H9 (cell line): ENCODE measurements at regions not wholly inside any gene's neighbourhood (a gene's known extent, or its start where the extent isn't known, plus 50 kb on each side); places are given as distances from the start of the nearest gene placed in this dataset.

Source experiments
- DNase-seq: peaks from one replicate; pipeline ENCODE4 v3.0.0-alpha.2; 2017
- H2AFZ ChIP-seq: one replicate; pipeline ENCODE4 v1.6.1; 2013; ENCODE audit warnings: mild to moderate bottlenecking, low read length, control low read depth, moderate library complexity
- H2AK5ac ChIP-seq: 2 replicates; pipeline ENCODE4 v1.6.1; 2013; ENCODE audit warnings: low read length, control low read depth, mixed read lengths; ENCODE audit not compliant: insufficient read length
- H2BK120ac ChIP-seq: one replicate; pipeline ENCODE4 v1.6.1; 2013; ENCODE audit warnings: low read depth, mild to moderate bottlenecking, low read length, control low read depth, inconsistent platforms; ENCODE audit not compliant: poor library complexity, severe bottlenecking
- H2BK12ac ChIP-seq: 2 replicates; pipeline ENCODE4 v1.6.1; 2013; ENCODE audit warnings: low read length, control low read depth, mixed read lengths, low read depth; ENCODE audit not compliant: insufficient read length
- H2BK15ac ChIP-seq: 2 replicates; pipeline ENCODE4 v1.6.1; 2013; ENCODE audit warnings: low read depth, low read length, control low read depth
- H2BK20ac ChIP-seq: one replicate; pipeline ENCODE4 v1.6.1; 2013; ENCODE audit warnings: low read depth, mild to moderate bottlenecking, low read length, control low read depth, inconsistent platforms; ENCODE audit not compliant: poor library complexity, severe bottlenecking
- H2BK5ac ChIP-seq: 2 replicates; pipeline ENCODE4 v1.6.1; 2013; ENCODE audit warnings: low read length, control low read depth, mixed read lengths; ENCODE audit not compliant: insufficient read length
- H3K14ac ChIP-seq: 2 replicates; pipeline ENCODE4 v1.6.1; 2013; ENCODE audit warnings: low read length, control low read depth; ENCODE audit not compliant: insufficient read depth
- H3K18ac ChIP-seq: 2 replicates; pipeline ENCODE4 v1.6.1; 2013; ENCODE audit warnings: low read depth, mild to moderate bottlenecking, mixed read lengths, low read length, control low read depth; ENCODE audit not compliant: insufficient read length
- H3K23ac ChIP-seq: 2 replicates; pipeline ENCODE4 v1.6.1; 2013; ENCODE audit warnings: low read length, control low read depth, mixed read lengths, low read depth; ENCODE audit not compliant: insufficient read length
- H3K23me2 ChIP-seq: 2 replicates; pipeline ENCODE4 v1.6.1; 2013; ENCODE audit warnings: low read depth, mild to moderate bottlenecking, mixed read lengths, low read length, control low read depth; ENCODE audit not compliant: insufficient read length, poor library complexity, severe bottlenecking
- H3K27ac ChIP-seq: 2 replicates; pipeline ENCODE4 v1.5.1; 2013; ENCODE audit warnings: low read length, control low read depth, mixed read lengths, low read depth; ENCODE audit not compliant: insufficient read length
- H3K27me3 ChIP-seq: 2 replicates; pipeline ENCODE4 v1.6.1; 2013; ENCODE audit warnings: low read length, control low read depth, inconsistent platforms; ENCODE audit not compliant: insufficient read depth
- H3K4ac ChIP-seq: 2 replicates; pipeline ENCODE4 v1.6.1; 2013; ENCODE audit warnings: low read depth, mild to moderate bottlenecking, control low read depth, inconsistent platforms, low read length, moderate library complexity
- H3K4me1 ChIP-seq: 2 replicates; pipeline ENCODE4 v1.6.1; 2013; ENCODE audit warnings: low read length, control low read depth, inconsistent platforms; ENCODE audit not compliant: insufficient read depth
- H3K4me2 ChIP-seq: 2 replicates; pipeline ENCODE4 v1.6.1; 2013; ENCODE audit warnings: low read length, control low read depth, mixed read lengths; ENCODE audit not compliant: insufficient read length, insufficient read depth
- H3K56ac ChIP-seq: 2 replicates; pipeline ENCODE4 v1.6.1; 2013; ENCODE audit warnings: low read depth, mild to moderate bottlenecking, mixed read lengths, low read length, control low read depth; ENCODE audit not compliant: insufficient read length
- H3K79me1 ChIP-seq: 2 replicates; pipeline ENCODE4 v1.6.1; 2013; ENCODE audit warnings: low read depth, mild to moderate bottlenecking, moderate library complexity, low read length, control low read depth, inconsistent platforms; ENCODE audit not compliant: insufficient read depth, poor library complexity, severe bottlenecking
- H3K79me2 ChIP-seq: 2 replicates; pipeline ENCODE4 v1.6.1; 2013; ENCODE audit warnings: low read length, control low read depth, inconsistent platforms; ENCODE audit not compliant: insufficient read depth
- H3K9ac ChIP-seq: 2 replicates; pipeline ENCODE4 v1.6.1; 2013; ENCODE audit warnings: low read length, control low read depth, mixed read lengths; ENCODE audit not compliant: insufficient read length; ENCODE audit errors: extremely low read depth
- H3K9me3 ChIP-seq: one replicate; pipeline ENCODE4 v1.6.1; 2013; ENCODE audit warnings: low read depth, low read length, inconsistent platforms; ENCODE audit not compliant: control insufficient read depth
- H3T11ph ChIP-seq: one replicate; pipeline ENCODE4 v1.6.1; 2013; ENCODE audit warnings: mild to moderate bottlenecking, low read length, control low read depth, inconsistent platforms
- H4K20me1 ChIP-seq: one replicate; pipeline ENCODE4 v1.6.1; 2013; ENCODE audit not compliant: control insufficient read depth, insufficient read length, insufficient read depth
- H4K5ac ChIP-seq: 2 replicates; pipeline ENCODE4 v1.6.1; 2013; ENCODE audit warnings: low read depth, mild to moderate bottlenecking, mixed read lengths, low read length, control low read depth; ENCODE audit not compliant: insufficient read length
- H4K8ac ChIP-seq: replicated peaks from 2 replicates; pipeline ENCODE4 v1.6.1; 2013; ENCODE audit warnings: low read length, control low read depth, mixed read lengths, low read depth; ENCODE audit not compliant: insufficient read length
- H4K91ac ChIP-seq: 2 replicates; pipeline ENCODE4 v1.6.1; 2013; ENCODE audit warnings: low read depth, mild to moderate bottlenecking, moderate library complexity, mixed read lengths, low read length, control low read depth; ENCODE audit not compliant: insufficient read length
- H3K27ac Mint-ChIP-seq, 3 experiments: 2 replicates in 2 of 3; 3 replicates in 1 of 3; pipeline ENCODE4 v1.8.0; 2020 to 2021; ENCODE audit warnings: mixed read lengths in 3 of 3, mild to moderate bottlenecking in 1 of 3, moderate library complexity in 1 of 3
- H3K27me3 Mint-ChIP-seq: 2 replicates; pipeline ENCODE4 v1.8.0; 2021; ENCODE audit warnings: low read depth, mild to moderate bottlenecking, moderate library complexity, mixed read lengths
- H3K36me3 Mint-ChIP-seq, 3 experiments: 2 replicates in 2 of 3; 3 replicates in 1 of 3; pipeline ENCODE4 v1.8.0; 2020 to 2021; ENCODE audit warnings: low read depth in 3 of 3, mixed read lengths in 3 of 3; ENCODE audit not compliant: insufficient read depth in 1 of 3
- H3K4me1 Mint-ChIP-seq, 2 experiments: 2 replicates each; pipeline ENCODE4 v1.8.0; 2020; ENCODE audit warnings: mixed read lengths in 2 of 2
- H3K4me3 Mint-ChIP-seq, 2 experiments: 2 replicates in 1 of 2; 3 replicates in 1 of 2; pipeline ENCODE4 v1.8.0; 2020 to 2021; ENCODE audit warnings: mild to moderate bottlenecking in 2 of 2, mixed read lengths in 2 of 2, moderate library complexity in 1 of 2
- H3K9me3 Mint-ChIP-seq, 2 experiments: 2 replicates in 1 of 2; 3 replicates in 1 of 2; pipeline ENCODE4 v1.8.0; 2020; ENCODE audit warnings: mild to moderate bottlenecking in 2 of 2, mixed read lengths in 2 of 2, moderate library complexity in 1 of 2
- CTCF ChIP-seq: fragments of 200-600 bp; sonication (generic); conservative IDR thresholded peaks from 3 replicates; pipeline ENCODE4 v1.8.0; 2021; ENCODE audit warnings: antibody characterized with exemption, mild to moderate bottlenecking
- WGBS: extraction: QIAGEN DNeasy Blood & Tissue Kit; methylation state at CpG from one replicate; pipeline ENCODE4 v1.1.7; 2013; ENCODE audit warnings: missing lambda C conversion rate, low lambda C conversion rate, mixed read lengths; ENCODE audit not compliant: insufficient read length; ENCODE audit errors: extremely low coverage; 5-methylcytosine and 5-hydroxymethylcytosine counted together

DNA sequence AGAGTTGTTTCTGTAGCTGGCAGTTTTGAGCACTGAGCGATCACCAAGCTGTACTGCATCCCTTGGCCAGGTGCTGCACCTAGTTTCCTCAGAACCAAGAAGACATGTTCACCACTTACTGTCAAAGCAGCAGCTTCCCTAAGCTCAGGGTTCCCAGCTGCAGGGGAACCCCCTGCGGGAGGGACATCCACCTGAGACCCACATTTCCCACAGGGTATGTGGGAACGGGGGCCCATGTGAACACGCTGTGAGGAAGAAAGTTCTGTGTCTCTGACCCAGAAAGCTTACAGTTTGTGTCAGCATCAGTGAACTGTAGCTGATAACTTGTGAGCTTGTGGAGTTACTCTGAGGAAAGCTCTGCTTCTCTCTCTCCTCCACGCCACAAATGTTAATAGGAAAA is 436.8 kb upstream of the IGFBP3 start:
- H3K79me2 ChIP-seq = no peaks in the 10 kb centered on the region
- H2AFZ ChIP-seq = no peak overlapping the region
- no peak overlapping the region for H2AK5ac ChIP-seq
- H2BK120ac ChIP-seq = no peak overlapping the region
- H4K8ac ChIP-seq = no peak overlapping the region
- no peak overlapping the region for H3K14ac ChIP-seq
- no peak overlapping the region for H3K9ac ChIP-seq
- no CpG with 5 or more reads among the region's 5 CpGs for WGBS
- no peak overlapping the region for H2BK15ac ChIP-seq
- no peak overlapping the region for H3K4me2 ChIP-seq
- no peaks in the 10 kb centered on the region for H3K23me2 ChIP-seq
- Mint-ChIP-seq H3K27ac (no peak overlapping the region), H3K4me3 (no peak overlapping the region), H3K9me3 (peaks cover 0 to 3% of the 10 kb centered on the region in 2 experiments; a peak in 2 of 5 replicates), H3K36me3 (peaks cover 0 to 2% (median 0%) of the 10 kb centered on the region in 3 experiments; a peak in 1 of 7 replicates), H3K4me1 (peaks cover 9 to 12% of the 10 kb centered on the region in 2 experiments), H3K27me3 (no peaks in the 10 kb centered on the region)
- H3K27ac ChIP-seq = no peak overlapping the region
- H2BK5ac ChIP-seq = no peak overlapping the region
- H3K23ac ChIP-seq = no peak overlapping the region
- H4K5ac ChIP-seq = no peak overlapping the region
- no peak overlapping the region for H4K91ac ChIP-seq
- no peak for TF ChIP-seq CTCF
- DNase-seq = no peak
- H3K79me1 ChIP-seq = no peaks in the 10 kb centered on the region
- H2BK12ac ChIP-seq = no peak overlapping the region
- no peak overlapping the region for H3K4ac ChIP-seq
- H3T11ph ChIP-seq = no peak overlapping the region
- H3K9me3 ChIP-seq = no peaks in the 10 kb centered on the region
- no peak overlapping the region for H2BK20ac ChIP-seq
- no peaks in the 10 kb centered on the region for H3K4me1 ChIP-seq
- no peaks in the 10 kb centered on the region for H3K27me3 ChIP-seq
- no peak overlapping the region for H3K56ac ChIP-seq
- no peak overlapping the region for H3K18ac ChIP-seq
- H4K20me1 ChIP-seq = no peaks in the 10 kb centered on the region
